HG03175 (cell line): ENCODE measurements at regions not wholly inside any gene's neighbourhood (a gene's known extent, or its start where the extent isn't known, plus 50 kb on each side); places are given as distances from the start of the nearest gene placed in this dataset.
"Not testable (repeated sequence)": the region's sequence is repeated elsewhere in the genome, so short reads cannot be mapped to it uniquely, and the experiment has no call there.

Experiments used
- ATAC-seq: cut with Tn5 transposase; IDR thresholded peaks from one replicate; pipeline ENCODE4 v1.9.1; 2021; ENCODE audit warnings: mild to moderate bottlenecking, moderate library complexity; ENCODE audit not compliant: unreplicated experiment

GRCh38 chr5:101532430-101532829, 629.3 kb upstream of the ST8SIA4 start:
- ATAC-seq: no peak

DNA sequence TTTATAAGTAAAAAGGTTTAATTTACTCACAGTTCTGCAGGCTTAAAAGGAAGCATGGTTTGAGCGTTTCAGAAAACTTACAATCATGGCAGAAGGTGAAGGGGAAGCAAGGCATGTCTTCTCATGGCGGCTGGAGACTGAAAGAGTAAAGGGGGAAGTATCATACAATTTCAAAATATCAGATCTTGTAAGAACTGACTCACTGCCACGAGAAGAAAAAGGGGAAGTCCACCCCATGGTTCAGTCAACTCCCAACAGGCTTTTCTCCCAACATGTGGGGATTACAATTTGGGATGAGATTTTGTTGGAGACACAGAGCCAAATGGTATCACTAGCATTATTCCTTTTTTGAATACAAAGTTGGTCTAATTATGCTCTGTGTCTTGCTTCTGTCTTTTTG, 627.9 kb upstream of the ST8SIA4 start:
- no peak for ATAC-seq

DNA sequence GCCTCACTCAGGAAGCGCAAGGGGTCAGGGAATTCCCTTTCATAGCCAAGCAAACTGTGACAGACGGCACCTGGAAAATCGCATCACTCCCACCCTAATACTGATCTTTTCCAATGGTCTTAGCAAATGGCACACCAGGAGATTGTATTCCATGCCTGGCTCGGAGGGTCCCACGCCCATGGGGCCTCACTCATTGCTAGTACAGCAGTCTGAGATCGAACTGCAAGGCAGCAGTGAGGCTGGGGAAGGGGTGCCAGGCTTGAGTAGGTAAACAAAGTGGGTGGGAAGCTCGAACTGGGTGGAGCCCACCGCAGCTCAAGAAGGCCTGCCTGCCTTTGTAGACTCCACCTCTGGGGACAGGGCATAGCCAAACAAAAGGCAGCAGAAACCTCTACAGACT, 626.0 kb upstream of the ST8SIA4 start:
- not testable (repeated sequence) for ATAC-seq

DNA sequence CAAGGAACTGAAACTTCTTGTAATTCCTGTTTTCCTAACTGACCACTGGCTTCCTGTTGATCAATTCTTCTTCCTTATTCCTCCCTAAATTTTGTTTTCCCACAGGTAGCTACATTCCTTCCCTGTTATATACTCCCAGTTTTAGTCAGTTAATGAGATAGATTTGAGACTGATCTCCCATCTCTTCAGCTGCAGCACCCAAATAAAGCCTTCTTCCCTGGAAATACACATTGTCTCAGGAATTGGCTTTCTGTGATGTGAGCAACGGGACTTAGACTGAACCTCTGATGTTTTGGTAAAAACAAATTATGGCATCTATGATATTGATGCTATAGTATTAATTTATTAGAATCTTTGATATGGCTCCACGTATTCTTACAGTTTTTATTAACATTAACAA, 617.3 kb upstream of the ST8SIA4 start:
- no peak for ATAC-seq

- no peak for ATAC-seq
These were observed 614.7 kb upstream of the ST8SIA4 start for GRCh38 chr5:101517795-101518194.

GRCh38 chr5:101515721-101516120, 612.6 kb upstream of the ST8SIA4 start:
- ATAC-seq: no peak

- ATAC-seq: no peak
These were observed 602.9 kb upstream of the ST8SIA4 start for GRCh38 chr5:101505891-101506570.

DNA sequence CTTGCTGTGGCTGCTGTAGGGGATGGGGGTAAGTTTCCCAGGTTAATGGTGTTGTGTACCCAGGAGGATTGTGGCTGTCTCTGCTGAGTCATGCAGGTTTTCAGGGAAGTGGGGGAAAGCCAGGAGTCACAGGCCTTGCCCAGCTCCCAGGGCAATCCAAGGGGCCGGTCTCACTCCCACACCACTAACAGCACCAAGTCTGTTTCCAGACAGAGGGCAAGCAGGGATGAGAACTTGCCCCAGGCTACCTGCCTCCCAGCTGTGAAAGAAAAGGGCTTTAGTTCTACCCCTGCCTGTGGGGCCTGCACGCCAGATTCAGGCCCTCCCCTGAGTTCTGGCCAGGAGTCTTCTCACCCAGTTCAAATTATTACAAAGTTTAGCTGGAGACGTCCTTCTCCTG, 579.8 kb upstream of the ST8SIA4 start:
- ATAC-seq: no peak

- no peak for ATAC-seq
These were observed 570.4 kb upstream of the ST8SIA4 start for GRCh38 chr5:101473483-101473882.

DNA sequence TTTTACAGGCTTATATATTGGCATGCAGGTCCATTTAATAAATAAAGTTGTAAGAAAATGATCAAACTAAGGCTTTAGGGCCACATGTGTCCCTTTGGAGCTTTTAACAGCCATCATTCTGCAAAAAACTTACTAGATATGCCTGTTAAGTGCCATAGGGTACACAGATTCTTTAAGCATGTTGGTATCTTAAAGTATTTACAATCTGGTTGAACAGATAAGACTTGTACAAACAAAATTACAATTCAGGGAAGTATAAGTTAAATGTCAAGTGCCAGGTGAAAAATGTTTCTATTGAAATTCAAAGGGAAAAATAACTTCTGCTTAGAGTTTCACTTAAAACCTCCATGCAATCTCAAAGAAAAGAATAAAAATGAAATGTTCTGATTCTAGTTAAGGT, 558.4 kb upstream of the ST8SIA4 start:
- ATAC-seq: no peak

DNA sequence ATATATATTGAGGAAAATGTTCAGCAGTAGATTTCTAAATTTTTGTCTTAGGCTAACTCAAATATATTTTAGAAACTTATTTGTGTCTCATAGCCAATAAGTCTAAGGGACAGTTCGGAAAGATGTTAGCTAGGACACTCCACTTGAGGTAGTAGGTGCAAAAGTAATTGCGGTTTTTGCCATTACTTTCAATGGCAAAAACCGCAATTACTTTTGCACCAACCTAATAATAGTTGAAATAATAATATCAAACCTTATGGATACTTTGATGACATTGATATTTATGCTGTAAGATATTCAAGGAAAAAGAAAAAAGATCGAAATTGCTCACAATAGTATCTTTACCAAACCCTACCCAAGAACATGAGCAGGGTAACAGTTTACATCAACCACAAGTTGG, 555.5 kb upstream of the ST8SIA4 start:
- no peak for ATAC-seq

- ATAC-seq: no peak
These were observed 552.8 kb upstream of the ST8SIA4 start for GRCh38 chr5:101455851-101456250.

- ATAC-seq: no peak
These were observed 552.0 kb upstream of the ST8SIA4 start for GRCh38 chr5:101455048-101455447.

DNA sequence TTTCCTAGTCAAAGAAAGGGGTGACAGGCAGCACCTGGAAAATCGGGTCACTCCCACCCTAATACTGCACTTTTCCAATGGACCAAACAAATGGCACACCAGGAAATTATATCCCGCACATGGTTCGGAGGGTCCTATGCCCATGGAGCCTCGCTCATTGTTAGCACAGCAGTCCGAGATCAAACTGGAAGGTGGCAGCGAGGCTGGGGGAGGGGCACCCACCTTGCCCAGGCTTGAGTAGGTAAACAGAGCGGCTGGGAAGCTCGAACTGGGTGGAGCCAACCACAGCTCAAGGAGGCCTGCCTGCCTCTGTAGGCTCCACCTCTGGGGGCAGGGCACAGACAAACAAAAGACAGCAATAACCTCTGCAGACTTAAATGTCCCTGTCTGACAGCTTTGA, 539.2 kb upstream of the ST8SIA4 start:
- ATAC-seq: not testable (repeated sequence)

DNA sequence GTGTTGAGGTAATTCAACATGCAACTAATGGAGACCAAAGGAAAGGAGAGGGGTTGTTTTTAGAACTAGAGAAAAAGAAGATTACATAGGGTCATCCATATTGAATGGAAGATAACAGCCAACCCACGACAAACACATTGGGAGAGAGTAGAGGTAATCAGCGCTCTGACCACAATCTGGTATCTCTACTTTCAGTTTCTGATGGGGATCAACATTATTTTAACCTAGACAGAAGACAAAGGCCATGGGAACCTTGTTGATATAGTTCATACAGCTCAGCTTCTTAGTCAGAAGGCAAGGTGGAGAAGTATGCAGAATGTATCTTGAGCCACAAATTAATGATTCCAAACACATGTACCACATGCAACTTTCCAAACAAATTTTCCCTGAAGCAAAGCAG, 537.1 kb upstream of the ST8SIA4 start:
- ATAC-seq: no peak

DNA sequence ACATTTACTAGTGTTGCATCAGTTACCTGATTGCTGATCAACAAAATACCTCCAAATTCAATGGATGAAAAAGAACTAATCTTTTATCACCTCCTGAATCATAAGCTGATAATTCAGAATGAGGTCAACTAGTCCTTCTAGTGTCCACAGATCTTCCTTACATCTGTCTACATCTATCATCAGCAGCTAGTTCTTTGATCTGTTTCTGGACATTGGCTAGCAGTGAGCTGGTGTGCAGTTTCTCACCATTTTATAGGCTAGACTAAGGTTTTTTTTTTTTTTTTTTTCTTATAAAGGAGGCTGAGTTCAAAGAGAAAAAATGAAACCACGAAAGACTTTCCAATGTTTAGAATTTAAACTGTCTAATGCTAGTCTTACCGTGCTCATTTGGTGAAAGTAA, 534.3 kb upstream of the ST8SIA4 start:
- no peak for ATAC-seq

- no peak for ATAC-seq
These were observed 532.7 kb upstream of the ST8SIA4 start for GRCh38 chr5:101435768-101436167.

- no peak for ATAC-seq
These were observed 528.1 kb upstream of the ST8SIA4 start for GRCh38 chr5:101431201-101431600.

DNA sequence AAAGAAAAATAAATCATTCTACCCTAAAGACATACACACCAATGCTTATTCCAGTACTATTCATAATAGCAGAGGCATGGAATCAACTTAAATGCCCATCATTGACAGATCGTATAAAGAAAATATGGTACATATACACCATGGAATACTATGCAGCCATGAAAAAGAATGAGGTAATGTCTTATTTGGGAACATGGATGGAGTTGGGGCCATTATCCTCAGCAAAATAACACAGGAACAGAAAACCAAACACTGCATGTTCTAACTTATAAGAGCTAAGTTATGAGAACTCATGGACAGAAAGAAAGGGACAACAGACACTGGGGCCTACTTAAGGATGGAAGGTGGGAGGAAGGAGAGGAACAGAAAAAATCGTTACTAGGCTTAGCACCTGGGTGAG, 527.5 kb upstream of the ST8SIA4 start:
- no peak for ATAC-seq

DNA sequence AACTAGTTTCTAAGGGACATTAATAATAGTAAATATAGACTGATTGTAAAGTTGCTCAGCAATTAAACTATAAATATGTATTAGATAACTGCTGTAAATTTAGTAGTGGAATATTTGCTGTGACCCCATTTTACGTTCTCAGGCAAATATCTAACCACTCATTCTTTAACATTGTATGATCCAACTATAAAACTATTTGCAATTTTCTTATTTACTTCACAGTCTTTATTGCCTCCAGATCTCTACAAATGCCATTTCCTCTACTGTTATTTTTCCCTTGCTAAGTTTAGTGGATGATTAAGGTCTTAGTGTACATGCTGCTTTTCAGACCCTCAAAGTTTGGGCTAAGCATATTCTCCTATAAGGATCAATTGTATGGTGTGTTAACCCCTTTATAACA, 526.2 kb upstream of the ST8SIA4 start:
- no peak for ATAC-seq

DNA sequence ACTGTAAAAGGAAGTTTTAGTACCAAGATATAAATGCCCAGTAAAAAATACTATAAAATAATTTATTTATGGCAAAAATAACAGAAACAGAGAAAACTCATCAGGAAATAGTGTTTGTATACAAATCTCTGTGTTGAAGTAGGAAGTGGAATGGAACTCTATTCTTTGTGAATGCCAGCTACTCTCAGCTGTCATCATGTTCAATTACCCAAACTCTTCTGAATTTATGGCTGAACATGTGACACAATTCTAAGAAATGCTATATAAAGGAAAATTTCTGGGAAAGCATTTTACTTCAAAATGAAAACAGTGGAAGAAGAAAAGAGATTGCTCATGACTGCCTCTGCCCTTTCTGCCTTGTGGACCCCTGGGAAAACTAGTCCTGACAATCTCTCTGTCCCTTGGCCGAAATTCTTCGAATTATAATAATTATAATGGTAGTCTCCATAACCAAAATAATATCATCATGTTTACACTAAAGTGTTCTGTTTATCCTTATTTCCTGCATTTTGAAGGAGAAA, 522.3 kb upstream of the ST8SIA4 start:
- ATAC-seq: no peak

- no peak for ATAC-seq
These were observed 521.6 kb upstream of the ST8SIA4 start for GRCh38 chr5:101424530-101425175.

- no peak for ATAC-seq
These were observed 515.6 kb upstream of the ST8SIA4 start for GRCh38 chr5:101418713-101419118.
